CD4-positive, alpha-beta T cell treated with Interleukin-17A for 1 hour (primary cell): ENCODE measurements at regions not wholly inside any gene's neighbourhood (a gene's known extent, or its start where the extent isn't known, plus 50 kb on each side); places are given as distances from the start of the nearest gene placed in this dataset.
"Not testable (repeated sequence)": the region's sequence is repeated elsewhere in the genome, so short reads cannot be mapped to it uniquely, and the experiment has no call there.

Experiments
- DNase-seq: peaks from one replicate; pipeline ENCODE4 v3.0.0-alpha.2; 2020

- DNase-seq, result no peak
Observed at GRCh38 chr16:51271156-51271701, 120.2 kb upstream of the SALL1 start.

- no peak for DNase-seq
Observed at GRCh38 chr16:51268237-51268636, 117.2 kb upstream of the SALL1 start.

GRCh38 chr16:51267681-51268080 is 116.6 kb upstream of the SALL1 start:
- no peak for DNase-seq

GRCh38 chr16:51262428-51262827 is 111.4 kb upstream of the SALL1 start:
- no peak for DNase-seq

GRCh38 chr16:51261919-51262318 is 110.8 kb upstream of the SALL1 start:
- DNase-seq, result no peak

- no peak for DNase-seq
Observed at GRCh38 chr16:51255349-51255972, 104.4 kb upstream of the SALL1 start.

- DNase-seq, result not testable (repeated sequence)
Observed at GRCh38 chr16:51254390-51254789, 103.3 kb upstream of the SALL1 start.

GRCh38 chr16:51248217-51248616 is 97.1 kb upstream of the SALL1 start:
- DNase-seq, result no peak

GRCh38 chr16:51245658-51245995 is 94.6 kb upstream of the SALL1 start:
- no peak for DNase-seq

- no peak for DNase-seq
Observed at GRCh38 chr16:51244887-51245657, 94.0 kb upstream of the SALL1 start.

GRCh38 chr16:51243936-51244436 is 92.9 kb upstream of the SALL1 start:
- DNase-seq, result no peak

- no peak for DNase-seq
Observed at GRCh38 chr16:51242296-51242994, 91.4 kb upstream of the SALL1 start.

GRCh38 chr16:51239196-51239595 is 88.1 kb upstream of the SALL1 start:
- no peak for DNase-seq

GRCh38 chr16:51237861-51238378 is 86.8 kb upstream of the SALL1 start:
- DNase-seq, result no peak

GRCh38 chr16:51237207-51237606 is 86.1 kb upstream of the SALL1 start:
- DNase-seq, result no peak

- DNase-seq, result no peak
Observed at GRCh38 chr16:51236583-51236982, 85.5 kb upstream of the SALL1 start.

- no peak for DNase-seq
Observed at GRCh38 chr16:51231702-51232101, 80.6 kb upstream of the SALL1 start.

GRCh38 chr16:51230035-51230434 is 79.0 kb upstream of the SALL1 start:
- not testable (repeated sequence) for DNase-seq

GRCh38 chr16:51228097-51228659 is 77.1 kb upstream of the SALL1 start:
- DNase-seq, result no peak

- DNase-seq, result no peak
Observed at GRCh38 chr16:51225878-51226277, 74.8 kb upstream of the SALL1 start.

GRCh38 chr16:51224317-51224716 is 73.2 kb upstream of the SALL1 start:
- no peak for DNase-seq

- no peak for DNase-seq
Observed at GRCh38 chr16:51222016-51222415, 70.9 kb upstream of the SALL1 start.

GRCh38 chr16:51211148-51211547 is 60.1 kb upstream of the SALL1 start:
- no peak for DNase-seq
